GM21381 (cell line): ENCODE measurements at regions not wholly inside any gene's neighbourhood (a gene's known extent, or its start where the extent isn't known, plus 50 kb on each side); places are given as distances from the start of the nearest gene placed in this dataset.
A peak's percentile ranks its signal among the peaks of the same experiment; 100 is the strongest.

Experiments
- ATAC-seq: cut with Tn5 transposase; IDR thresholded peaks from one replicate; pipeline ENCODE4 v1.9.1; 2021; ENCODE audit warnings: mild to moderate bottlenecking, moderate library complexity; ENCODE audit not compliant: unreplicated experiment

GRCh38 chr5:101942321-101942882, 353.7 kb downstream of the SLCO4C1 start:
- peak; percentile 86 for ATAC-seq

- ATAC-seq = no peak
Observed at GRCh38 chr5:101937041-101937440, 359.0 kb downstream of the SLCO4C1 start.

GRCh38 chr5:101935086-101935485, 361.0 kb downstream of the SLCO4C1 start:
- ATAC-seq = no peak

GRCh38 chr5:101932599-101932998, 363.5 kb downstream of the SLCO4C1 start:
- no peak for ATAC-seq

GRCh38 chr5:101929628-101930027, 366.5 kb downstream of the SLCO4C1 start:
- no peak for ATAC-seq

- no peak for ATAC-seq
Observed at GRCh38 chr5:101917166-101917565, 378.9 kb downstream of the SLCO4C1 start.

- no peak for ATAC-seq
Observed at GRCh38 chr5:101915554-101915953, 380.5 kb downstream of the SLCO4C1 start.

- ATAC-seq = no peak
Observed at GRCh38 chr5:101904736-101905135, 391.3 kb downstream of the SLCO4C1 start.

- no peak for ATAC-seq
Observed at GRCh38 chr5:101897914-101898313, 398.2 kb downstream of the SLCO4C1 start.

GRCh38 chr5:101894985-101895384, 401.1 kb downstream of the SLCO4C1 start:
- ATAC-seq = no peak

GRCh38 chr5:101878190-101878589, 417.9 kb downstream of the SLCO4C1 start:
- no peak for ATAC-seq

- ATAC-seq = no peak
Observed at GRCh38 chr5:101877451-101877850, 418.6 kb downstream of the SLCO4C1 start.

GRCh38 chr5:101866473-101866872, 429.6 kb downstream of the SLCO4C1 start:
- ATAC-seq = no peak

GRCh38 chr5:101860563-101860962, 435.5 kb downstream of the SLCO4C1 start:
- no peak for ATAC-seq

GRCh38 chr5:101860145-101860544, 435.9 kb downstream of the SLCO4C1 start:
- no peak for ATAC-seq

- ATAC-seq = no peak
Observed at GRCh38 chr5:101846496-101846895, 449.6 kb downstream of the SLCO4C1 start.

GRCh38 chr5:101843055-101843454, 453.0 kb downstream of the SLCO4C1 start:
- ATAC-seq = no peak

- no peak for ATAC-seq
Observed at GRCh38 chr5:101838435-101838834, 457.6 kb downstream of the SLCO4C1 start.

GRCh38 chr5:101829255-101829654, 466.8 kb downstream of the SLCO4C1 start:
- ATAC-seq = no peak

GRCh38 chr5:101811466-101811865, 484.6 kb downstream of the SLCO4C1 start:
- ATAC-seq = no peak

- ATAC-seq = no peak
Observed at GRCh38 chr5:101806410-101806809, 489.7 kb downstream of the SLCO4C1 start.

GRCh38 chr5:101796427-101796826, 499.7 kb downstream of the SLCO4C1 start:
- no peak for ATAC-seq

- ATAC-seq = no peak
Observed at GRCh38 chr5:101788797-101789196, 507.3 kb downstream of the SLCO4C1 start.
